KMS-11 (cell line): ENCODE measurements at regions not wholly inside any gene's neighbourhood (a gene's known extent, or its start where the extent isn't known, plus 50 kb on each side); places are given as distances from the start of the nearest gene placed in this dataset.
"Not testable (repeated sequence)": the region's sequence is repeated elsewhere in the genome, so short reads cannot be mapped to it uniquely, and the experiment has no call there.

Source experiments
- H2AFZ ChIP-seq: fragments of 200-600 bp; sonication (generic); 2 replicates; pipeline ENCODE4 v1.6.1; 2016; ENCODE audit warnings: antibody characterized with exemption, mixed run types, low read depth
- H3K27ac ChIP-seq: fragments of 200-600 bp; sonication (generic); 2 replicates; pipeline ENCODE4 v1.6.1; 2016; ENCODE audit warnings: mild to moderate bottlenecking, mixed run types
- H3K27me3 ChIP-seq: fragments of 200-600 bp; sonication (generic); 2 replicates; pipeline ENCODE4 v1.6.1; 2017; ENCODE audit warnings: mild to moderate bottlenecking, low read depth, mixed run types, moderate library complexity; ENCODE audit not compliant: insufficient read depth
- H3K36me3 ChIP-seq: fragments of 200-600 bp; sonication (generic); 2 replicates; pipeline ENCODE4 v1.6.1; 2017; ENCODE audit warnings: mild to moderate bottlenecking, mixed run types; ENCODE audit not compliant: insufficient read depth
- H3K4me1 ChIP-seq: fragments of 200-600 bp; sonication (generic); 2 replicates; pipeline ENCODE4 v1.6.1; 2016; ENCODE audit warnings: mild to moderate bottlenecking, low read depth, mixed run types; ENCODE audit not compliant: poor library complexity, severe bottlenecking
- H3K4me2 ChIP-seq: fragments of 200-600 bp; sonication (generic); 2 replicates; pipeline ENCODE4 v1.7.0; 2016; ENCODE audit warnings: mild to moderate bottlenecking, mixed run types
- H3K4me3 ChIP-seq: fragments of 200-600 bp; sonication (generic); IDR thresholded peaks from 2 replicates; pipeline ENCODE4 v1.6.1; 2017; ENCODE audit warnings: low read depth, low read length, mixed read lengths; ENCODE audit not compliant: insufficient read depth
- H3K79me2 ChIP-seq: fragments of 200-600 bp; sonication (generic); 2 replicates; pipeline ENCODE4 v1.6.1; 2016; ENCODE audit warnings: low read depth, mixed run types; ENCODE audit not compliant: insufficient read depth
- H3K9ac ChIP-seq: fragments of 200-600 bp; sonication (generic); 2 replicates; pipeline ENCODE4 v1.6.1; 2016; ENCODE audit warnings: mild to moderate bottlenecking, mixed run types
- H4K20me1 ChIP-seq: fragments of 200-600 bp; sonication (generic); 2 replicates; pipeline ENCODE4 v1.6.1; 2016; ENCODE audit warnings: mild to moderate bottlenecking, mixed run types; ENCODE audit not compliant: insufficient read depth
- TF ChIP-seq, protein P1 (sequence below): fragments of 200-600 bp; sonication (generic); conservative IDR thresholded peaks from 2 replicates; pipeline ENCODE4 v1.6.1; 2017; ENCODE audit warnings: low read depth, mild to moderate bottlenecking, antibody characterized with exemption, low read length, moderate library complexity, mixed read lengths

GRCh38 chr2:226300196-226300886, 499.3 kb downstream of the IRS1 start:
- Histone ChIP-seq H3K4me1 (peaks cover 28% of the 10 kb centered on the region), H3K9ac (no peak overlapping the region), H3K36me3 (no peaks in the 10 kb centered on the region), H4K20me1 (no peaks in the 10 kb centered on the region), H2AFZ (peak overlapping the region; percentile 6; the same call in 1 of the 2 replicates), H3K4me2 (peak overlapping the region; percentile 77), H3K4me3 (no peak overlapping the region), H3K79me2 (no peaks in the 10 kb centered on the region), H3K27ac (peak overlapping the region; percentile 52), H3K27me3 (no peaks in the 10 kb centered on the region)
- TF ChIP-seq, protein P1, sequence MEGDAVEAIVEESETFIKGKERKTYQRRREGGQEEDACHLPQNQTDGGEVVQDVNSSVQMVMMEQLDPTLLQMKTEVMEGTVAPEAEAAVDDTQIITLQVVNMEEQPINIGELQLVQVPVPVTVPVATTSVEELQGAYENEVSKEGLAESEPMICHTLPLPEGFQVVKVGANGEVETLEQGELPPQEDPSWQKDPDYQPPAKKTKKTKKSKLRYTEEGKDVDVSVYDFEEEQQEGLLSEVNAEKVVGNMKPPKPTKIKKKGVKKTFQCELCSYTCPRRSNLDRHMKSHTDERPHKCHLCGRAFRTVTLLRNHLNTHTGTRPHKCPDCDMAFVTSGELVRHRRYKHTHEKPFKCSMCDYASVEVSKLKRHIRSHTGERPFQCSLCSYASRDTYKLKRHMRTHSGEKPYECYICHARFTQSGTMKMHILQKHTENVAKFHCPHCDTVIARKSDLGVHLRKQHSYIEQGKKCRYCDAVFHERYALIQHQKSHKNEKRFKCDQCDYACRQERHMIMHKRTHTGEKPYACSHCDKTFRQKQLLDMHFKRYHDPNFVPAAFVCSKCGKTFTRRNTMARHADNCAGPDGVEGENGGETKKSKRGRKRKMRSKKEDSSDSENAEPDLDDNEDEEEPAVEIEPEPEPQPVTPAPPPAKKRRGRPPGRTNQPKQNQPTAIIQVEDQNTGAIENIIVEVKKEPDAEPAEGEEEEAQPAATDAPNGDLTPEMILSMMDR = no peak

GRCh38 chr2:226299771-226300170, 499.8 kb downstream of the IRS1 start:
- Histone ChIP-seq H3K4me1 (peaks cover 28% of the 10 kb centered on the region), H3K79me2 (no peaks in the 10 kb centered on the region), H3K27ac (0 out of 2 replicates have a peak overlapping the region, but pooled peaks have one; percentile 52), H4K20me1 (no peaks in the 10 kb centered on the region), H3K27me3 (no peaks in the 10 kb centered on the region), H3K36me3 (no peaks in the 10 kb centered on the region), H2AFZ (no peak overlapping the region), H3K9ac (no peak overlapping the region), H3K4me2 (peak overlapping the region; percentile 77; the same call in 1 of the 2 replicates), H3K4me3 (no peak overlapping the region)
- TF ChIP-seq, protein P1 = no peak

GRCh38 chr2:226295681-226296080, 503.9 kb downstream of the IRS1 start:
- Histone ChIP-seq H3K4me1 (peaks cover 17% of the 10 kb centered on the region), H3K4me2 (no peak overlapping the region), H2AFZ (no peak overlapping the region), H3K27me3 (no peaks in the 10 kb centered on the region), H3K4me3 (no peak overlapping the region), H3K27ac (no peak overlapping the region), H3K79me2 (no peaks in the 10 kb centered on the region), H4K20me1 (no peaks in the 10 kb centered on the region), H3K36me3 (no peaks in the 10 kb centered on the region), H3K9ac (no peak overlapping the region)
- TF ChIP-seq, protein P1 = no peak

GRCh38 chr2:226295123-226295522, 504.5 kb downstream of the IRS1 start:
- H3K4me1 ChIP-seq = peaks cover 11% of the 10 kb centered on the region
- no peak overlapping the region for H3K4me2 ChIP-seq
- H3K36me3 ChIP-seq = no peaks in the 10 kb centered on the region
- H3K27ac ChIP-seq = no peak overlapping the region
- TF ChIP-seq, protein P1 = no peak
- no peak overlapping the region for H3K4me3 ChIP-seq
- H3K27me3 ChIP-seq = no peaks in the 10 kb centered on the region
- H2AFZ ChIP-seq = no peak overlapping the region
- no peaks in the 10 kb centered on the region for H3K79me2 ChIP-seq
- H3K9ac ChIP-seq = no peak overlapping the region
- H4K20me1 ChIP-seq = no peaks in the 10 kb centered on the region

- H3K27me3 ChIP-seq, H4K20me1 ChIP-seq, H3K36me3 ChIP-seq, H3K27ac ChIP-seq, H3K79me2 ChIP-seq, H3K4me3 ChIP-seq, H3K4me1 ChIP-seq, H3K4me2 ChIP-seq, H2AFZ ChIP-seq, H3K9ac ChIP-seq: not testable (repeated sequence)
Measured at GRCh38 chr2:226291281-226291680, 508.3 kb downstream of the IRS1 start.
